GM18520 (cell line): ENCODE measurements at regions not wholly inside any gene's neighbourhood (a gene's known extent, or its start where the extent isn't known, plus 50 kb on each side); places are given as distances from the start of the nearest gene placed in this dataset.
"Not testable (repeated sequence)": the region's sequence is repeated elsewhere in the genome, so short reads cannot be mapped to it uniquely, and the experiment has no call there.

Experiments
- ATAC-seq: cut with Tn5 transposase; IDR thresholded peaks from one replicate; pipeline ENCODE4 v1.9.1; 2021; ENCODE audit not compliant: unreplicated experiment

DNA sequence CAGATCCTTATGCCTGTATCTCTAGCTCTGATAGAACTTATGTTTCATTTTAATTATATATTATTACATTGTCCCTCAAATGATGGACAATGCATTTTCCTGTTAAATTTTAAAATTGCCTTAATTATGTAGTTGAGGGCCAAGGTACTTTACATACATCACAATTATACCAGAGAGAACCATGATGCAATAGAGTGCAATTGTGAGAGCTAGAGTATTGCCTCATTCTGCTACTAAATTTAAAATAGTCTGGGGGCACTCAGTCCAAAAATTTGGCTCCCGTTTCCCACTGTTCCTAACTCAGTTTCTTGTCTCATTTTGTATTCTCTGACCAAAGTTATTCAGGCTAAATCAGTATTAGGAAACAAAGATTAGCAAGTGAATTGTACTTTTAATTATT, 378.5 kb upstream of the ZFP42 start:
- no peak for ATAC-seq

- no peak for ATAC-seq
Measured at GRCh38 chr4:187618701-187619281, 376.8 kb upstream of the ZFP42 start.

DNA sequence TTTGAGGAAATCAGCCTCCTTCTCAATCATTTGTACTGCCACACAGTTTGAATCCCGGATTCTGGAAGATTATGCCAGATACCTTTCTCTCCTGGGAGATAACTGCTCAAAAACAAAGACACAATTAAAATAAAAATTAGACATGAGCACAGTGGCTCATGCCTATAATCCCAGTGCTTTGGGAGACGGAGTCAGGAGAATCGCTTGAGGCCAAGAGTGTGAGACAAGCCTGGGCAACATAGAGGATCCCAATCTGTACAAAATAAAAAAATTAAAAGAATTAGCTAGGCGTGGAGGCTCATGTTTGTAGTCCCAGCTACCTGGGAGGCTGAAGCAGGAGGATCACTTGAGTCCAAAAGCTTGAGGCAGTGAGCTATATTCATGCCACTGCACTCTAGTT, 376.3 kb upstream of the ZFP42 start:
- no peak for ATAC-seq

GRCh38 chr4:187632260-187632995, 363.1 kb upstream of the ZFP42 start:
- ATAC-seq = no peak

DNA sequence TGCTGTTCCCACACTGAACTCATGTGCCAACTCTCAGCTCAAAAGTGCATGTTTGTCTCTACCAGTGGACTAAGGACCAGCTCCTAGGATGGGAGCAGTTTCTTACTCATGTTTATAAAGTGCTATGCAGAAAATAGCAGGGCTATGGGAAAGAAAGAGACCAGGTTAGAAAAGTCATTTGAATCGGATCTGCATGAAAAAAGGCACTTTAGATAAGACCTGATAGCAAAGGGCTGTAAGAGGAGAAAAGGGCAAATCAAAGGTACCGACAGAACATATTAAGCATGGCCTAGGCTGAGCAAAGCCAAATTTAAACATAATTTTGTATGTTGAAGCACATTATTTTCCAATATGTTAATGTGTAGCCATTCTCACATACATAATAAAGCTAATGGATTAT, 362.3 kb upstream of the ZFP42 start:
- ATAC-seq = no peak

DNA sequence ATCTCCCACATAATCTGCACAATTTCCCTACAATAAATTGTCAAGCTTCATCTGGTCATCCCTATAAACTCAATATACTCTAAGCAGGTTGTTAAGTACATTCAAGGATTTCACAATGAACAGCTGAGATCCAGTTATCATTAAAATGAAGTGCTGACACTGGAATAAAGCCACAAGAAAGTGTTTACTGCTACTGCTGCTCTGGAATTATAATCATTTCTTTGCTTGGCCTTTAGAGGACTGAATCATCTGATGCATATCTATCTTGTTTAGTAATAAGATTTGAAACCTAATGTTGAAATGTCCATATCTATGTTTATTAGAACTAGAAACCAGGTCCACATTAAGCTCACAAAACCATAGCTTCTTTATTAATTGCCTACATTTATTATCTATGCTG, 338.6 kb upstream of the ZFP42 start:
- no peak for ATAC-seq

DNA sequence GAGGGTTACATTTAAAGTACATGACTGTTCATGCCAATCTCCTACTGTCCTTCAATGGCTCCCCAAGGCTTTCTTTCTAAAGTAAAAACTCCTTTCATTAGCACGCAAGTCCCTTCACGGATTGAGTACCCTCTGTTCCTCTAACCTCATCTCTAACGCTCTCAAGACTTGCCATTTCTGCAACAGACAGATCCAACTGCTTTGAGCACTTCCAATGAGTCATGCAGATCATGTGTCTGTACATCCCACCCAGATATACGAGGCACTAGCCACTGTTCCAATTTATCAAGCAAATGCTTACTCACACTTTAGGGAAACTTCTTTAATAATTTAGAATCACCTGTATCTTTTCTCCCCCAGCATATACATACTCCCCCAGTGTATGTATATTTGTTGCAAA, 332.5 kb upstream of the ZFP42 start:
- no peak for ATAC-seq

DNA sequence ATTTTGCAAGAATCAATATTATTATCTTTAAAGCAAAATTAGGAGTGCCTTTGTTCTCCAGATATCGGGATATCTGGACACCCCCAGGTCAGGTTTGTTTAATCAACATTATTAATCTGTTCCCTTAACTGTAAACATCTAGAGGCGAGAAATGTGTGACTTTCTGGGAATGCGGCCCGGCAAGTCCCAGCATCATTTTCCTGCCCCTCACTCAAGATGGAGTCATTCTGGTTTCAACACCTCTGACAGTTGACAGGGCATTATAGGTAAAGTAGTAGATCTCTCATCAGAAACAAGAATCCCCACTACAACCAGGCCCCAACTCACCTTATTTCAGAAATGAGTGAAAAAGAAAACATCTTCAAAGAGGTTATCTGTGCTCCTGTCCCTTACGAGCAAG, 331.6 kb upstream of the ZFP42 start:
- no peak for ATAC-seq

DNA sequence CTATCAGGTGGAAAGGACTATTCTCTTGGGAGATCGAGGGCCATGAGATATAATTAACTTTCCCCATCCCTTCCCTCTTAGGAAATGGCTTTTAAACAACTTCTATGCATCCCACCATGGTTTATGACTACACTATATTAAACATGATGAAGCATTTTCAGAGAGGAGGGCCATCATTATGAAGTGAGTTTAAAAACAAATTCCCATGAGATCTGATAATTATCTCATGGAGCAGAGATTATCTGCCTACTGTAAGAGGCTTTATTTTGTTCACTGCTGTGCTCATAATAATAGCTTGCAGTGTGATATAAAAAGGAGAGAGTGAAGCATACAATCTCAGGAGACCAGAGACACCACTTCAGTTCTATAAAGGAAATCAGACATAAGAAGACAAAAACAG, 330.5 kb upstream of the ZFP42 start:
- ATAC-seq = no peak

DNA sequence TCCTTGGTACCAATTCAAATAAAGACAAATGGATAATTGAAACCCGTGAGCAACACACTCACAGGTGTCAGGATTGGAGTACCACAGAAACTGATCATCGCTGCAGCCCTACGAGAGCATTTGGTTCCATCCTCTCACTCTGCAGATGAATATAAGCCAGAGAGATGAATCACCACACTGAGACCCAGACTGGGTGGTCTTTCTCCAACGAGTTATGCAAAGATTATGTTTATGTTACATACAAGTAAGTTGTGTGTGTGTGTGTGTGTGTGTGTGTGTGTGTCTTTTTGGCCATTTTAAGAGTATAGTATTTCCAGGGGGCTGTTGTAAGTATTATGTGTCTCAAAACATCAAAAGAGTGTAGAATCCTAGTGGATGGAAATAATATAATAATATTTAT, 329.5 kb upstream of the ZFP42 start:
- ATAC-seq = no peak

- ATAC-seq = no peak
Measured at GRCh38 chr4:187666697-187667494, 328.7 kb upstream of the ZFP42 start.

- no peak for ATAC-seq
Measured at GRCh38 chr4:187668526-187669082, 327.0 kb upstream of the ZFP42 start.

DNA sequence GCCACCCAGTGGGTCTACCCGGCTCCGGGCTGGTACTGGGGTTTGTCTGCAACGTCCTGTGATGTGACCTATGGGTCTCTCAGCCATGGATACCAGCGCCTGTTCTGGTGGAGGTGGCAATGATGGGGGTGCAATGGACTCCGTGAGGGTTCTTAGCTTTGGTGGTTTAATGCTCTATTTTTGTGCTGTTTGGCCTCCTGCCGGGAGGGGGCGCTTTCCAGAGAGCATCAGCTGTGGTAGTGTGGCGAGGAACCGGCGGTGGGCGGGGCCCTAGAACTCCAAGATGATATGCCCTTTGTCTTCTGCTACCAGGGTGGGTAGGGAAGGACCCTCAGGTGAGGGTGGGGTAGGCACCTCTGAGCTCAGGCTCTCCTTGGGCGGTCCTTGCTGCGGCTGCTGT, 324.1 kb upstream of the ZFP42 start:
- ATAC-seq = not testable (repeated sequence)

- ATAC-seq = not testable (repeated sequence)
Measured at GRCh38 chr4:187671958-187672357, 323.6 kb upstream of the ZFP42 start.

DNA sequence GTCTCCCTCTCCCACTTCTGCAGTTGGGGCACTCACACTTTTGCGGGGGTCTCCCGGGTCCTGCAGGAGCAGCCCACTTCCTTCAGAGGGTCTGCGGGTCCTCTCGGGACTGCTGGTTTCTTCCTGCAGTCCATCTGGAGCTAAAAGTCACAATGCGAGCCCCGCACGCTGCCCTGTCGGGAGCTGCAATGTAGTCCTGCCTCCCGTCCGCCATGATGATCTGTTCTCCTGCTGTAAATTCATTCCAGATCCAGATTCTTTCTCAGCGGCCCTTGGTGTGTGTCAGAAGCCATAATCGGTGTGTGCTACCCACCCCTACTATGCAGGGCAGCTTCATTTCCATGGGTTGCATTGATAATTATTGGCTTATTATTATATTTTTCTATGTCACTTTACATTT, 323.0 kb upstream of the ZFP42 start:
- not testable (repeated sequence) for ATAC-seq

- no peak for ATAC-seq
Measured at GRCh38 chr4:187679450-187679849, 316.1 kb upstream of the ZFP42 start.

GRCh38 chr4:187685247-187685646, 310.3 kb upstream of the ZFP42 start:
- no peak for ATAC-seq

GRCh38 chr4:187687697-187688096, 307.9 kb upstream of the ZFP42 start:
- ATAC-seq = no peak

- ATAC-seq = no peak
Measured at GRCh38 chr4:187692626-187693025, 302.9 kb upstream of the ZFP42 start.

DNA sequence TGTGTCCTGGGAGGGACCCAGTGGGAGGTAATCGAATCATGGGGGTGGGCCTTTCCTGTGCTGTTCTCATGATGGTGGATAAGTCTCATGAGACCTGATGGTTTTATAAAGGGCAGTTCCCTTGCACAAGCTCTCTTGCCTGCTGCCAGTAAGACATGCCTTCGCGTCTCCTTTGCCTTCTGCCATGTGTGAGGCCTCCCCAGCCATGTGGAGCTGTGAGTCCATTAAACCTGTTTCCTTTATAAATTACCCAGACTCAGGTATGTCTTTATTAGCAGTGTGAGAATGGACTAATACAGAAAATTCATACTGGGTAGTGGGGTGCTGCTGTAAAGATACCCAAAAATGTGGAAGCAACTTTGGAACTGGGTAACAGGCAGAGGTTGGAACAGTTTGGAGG, 300.0 kb upstream of the ZFP42 start:
- ATAC-seq = not testable (repeated sequence)

DNA sequence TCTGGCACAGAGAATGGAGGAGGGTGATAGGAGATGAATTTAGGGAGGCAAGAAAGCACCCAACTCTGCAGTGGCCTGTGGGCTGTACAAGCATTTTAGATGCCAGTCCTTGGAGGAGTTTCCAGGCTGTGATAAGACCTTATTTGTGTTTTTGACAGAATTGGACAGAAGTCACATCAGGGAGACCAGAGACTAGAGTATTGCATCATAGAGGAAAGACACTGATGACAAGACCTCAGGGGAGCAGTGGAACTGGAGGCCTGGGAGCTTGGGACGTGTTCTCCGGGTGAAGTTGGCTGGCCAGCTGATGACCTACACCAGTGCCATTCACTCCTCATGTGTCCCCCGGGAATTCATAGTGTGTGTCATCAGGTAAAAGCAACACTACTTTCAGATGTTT, 284.0 kb upstream of the ZFP42 start:
- no peak for ATAC-seq

DNA sequence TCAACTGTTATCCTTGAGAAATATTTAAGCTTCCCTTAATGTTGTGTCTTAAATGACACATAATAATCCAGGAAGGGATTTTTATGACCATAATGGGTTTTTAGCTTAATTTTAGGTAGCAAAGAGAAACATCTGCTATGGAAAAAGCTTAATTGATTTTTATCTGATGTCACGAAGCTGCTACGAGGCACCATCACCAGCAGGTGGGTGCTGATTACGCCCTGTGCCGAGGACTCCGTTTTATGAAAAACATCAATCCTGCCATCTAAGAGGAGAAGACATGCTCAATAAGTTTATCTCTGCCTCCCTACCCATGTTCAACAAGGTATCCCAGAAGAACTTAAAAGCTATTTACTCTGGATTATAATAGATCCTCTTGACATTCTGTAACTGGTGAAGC, 280.6 kb upstream of the ZFP42 start:
- ATAC-seq = no peak
